NCI-H526 treated with DMSO at 0.1 percent for 48 hours (cell line): ENCODE measurements at regions not wholly inside any gene's neighbourhood (a gene's known extent, or its start where the extent isn't known, plus 50 kb on each side); places are given as distances from the start of the nearest gene placed in this dataset.
"Not testable (repeated sequence)": the region's sequence is repeated elsewhere in the genome, so short reads cannot be mapped to it uniquely, and the experiment has no call there.

ENCODE experiments used
- DNase-seq: peaks from one replicate; lab custom pipeline; 2025; lab: John Stamatoyannopoulos, UW

- no peak for DNase-seq
Measured at GRCh38 chr17:72366626-72367025, 245.8 kb downstream of the SOX9 start.

GRCh38 chr17:72368191-72368590 lies 247.4 kb downstream of the SOX9 start:
- DNase-seq = no peak

DNA sequence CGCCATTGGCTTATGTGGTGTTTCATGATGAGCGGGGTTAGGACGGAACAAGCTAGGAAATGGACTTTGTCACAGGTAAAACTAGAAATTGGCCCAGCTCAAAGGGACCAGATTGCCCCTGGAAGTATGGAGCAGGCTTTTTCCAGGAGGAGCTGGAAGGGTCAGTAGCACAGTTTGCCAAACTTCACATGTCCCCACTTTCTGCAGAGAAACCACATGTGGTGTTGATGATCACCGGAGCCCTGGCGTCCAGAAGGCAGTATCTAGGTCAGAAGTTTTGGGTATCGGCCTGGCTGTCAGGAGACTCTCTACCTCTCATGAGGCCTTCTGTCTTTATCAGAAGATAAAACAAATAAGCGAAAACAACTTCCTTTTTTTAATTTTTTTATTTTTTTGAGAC lies 248.5 kb downstream of the SOX9 start:
- no peak for DNase-seq

- no peak for DNase-seq
Measured at GRCh38 chr17:72370819-72371218, 250.0 kb downstream of the SOX9 start.

GRCh38 chr17:72372185-72372584 lies 251.4 kb downstream of the SOX9 start:
- DNase-seq = no peak

GRCh38 chr17:72373910-72374741 lies 253.3 kb downstream of the SOX9 start:
- no peak for DNase-seq

GRCh38 chr17:72376526-72377345 lies 255.9 kb downstream of the SOX9 start:
- DNase-seq = no peak

GRCh38 chr17:72378414-72379390 lies 257.9 kb downstream of the SOX9 start:
- DNase-seq = no peak

- no peak for DNase-seq
Measured at GRCh38 chr17:72379516-72379915, 258.7 kb downstream of the SOX9 start.

DNA sequence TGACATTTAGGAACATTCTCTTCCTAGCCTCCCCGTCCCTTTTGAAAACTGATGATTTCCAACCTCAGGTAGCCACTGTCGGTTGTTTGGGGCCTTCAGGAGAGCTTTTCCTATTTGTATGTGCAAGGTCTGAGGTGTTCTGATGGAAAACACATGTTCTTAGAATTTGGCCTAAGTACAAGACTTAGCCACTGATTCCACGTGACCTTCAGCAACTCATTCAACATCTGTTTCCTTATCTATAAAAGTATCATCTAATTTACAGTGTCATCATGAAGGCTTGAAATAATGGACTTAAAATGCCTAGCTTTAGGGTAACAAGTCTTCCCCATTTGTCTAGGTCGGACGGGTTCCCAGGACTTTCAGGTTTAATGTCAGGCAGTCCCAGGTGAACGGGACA lies 259.3 kb downstream of the SOX9 start:
- DNase-seq = no peak

DNA sequence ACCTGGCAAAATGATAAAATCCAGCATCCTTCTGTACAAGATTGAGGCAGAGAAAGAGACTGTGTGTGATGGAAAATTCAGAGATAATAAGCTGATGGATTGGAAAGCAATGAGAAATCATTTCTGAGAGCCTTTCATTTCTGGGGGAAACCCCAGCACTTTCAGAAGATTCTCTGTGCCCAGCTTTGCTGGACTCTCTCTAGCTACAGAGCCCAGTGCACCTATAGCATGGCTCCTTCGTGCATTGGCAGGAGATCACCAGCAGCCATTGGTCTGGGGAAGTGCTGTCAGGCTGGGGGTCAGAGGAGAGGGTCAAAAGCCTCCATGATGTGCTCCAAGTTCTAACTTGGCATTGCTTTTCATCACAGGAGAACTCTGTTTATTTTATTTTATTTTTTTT lies 259.9 kb downstream of the SOX9 start:
- no peak for DNase-seq

DNA sequence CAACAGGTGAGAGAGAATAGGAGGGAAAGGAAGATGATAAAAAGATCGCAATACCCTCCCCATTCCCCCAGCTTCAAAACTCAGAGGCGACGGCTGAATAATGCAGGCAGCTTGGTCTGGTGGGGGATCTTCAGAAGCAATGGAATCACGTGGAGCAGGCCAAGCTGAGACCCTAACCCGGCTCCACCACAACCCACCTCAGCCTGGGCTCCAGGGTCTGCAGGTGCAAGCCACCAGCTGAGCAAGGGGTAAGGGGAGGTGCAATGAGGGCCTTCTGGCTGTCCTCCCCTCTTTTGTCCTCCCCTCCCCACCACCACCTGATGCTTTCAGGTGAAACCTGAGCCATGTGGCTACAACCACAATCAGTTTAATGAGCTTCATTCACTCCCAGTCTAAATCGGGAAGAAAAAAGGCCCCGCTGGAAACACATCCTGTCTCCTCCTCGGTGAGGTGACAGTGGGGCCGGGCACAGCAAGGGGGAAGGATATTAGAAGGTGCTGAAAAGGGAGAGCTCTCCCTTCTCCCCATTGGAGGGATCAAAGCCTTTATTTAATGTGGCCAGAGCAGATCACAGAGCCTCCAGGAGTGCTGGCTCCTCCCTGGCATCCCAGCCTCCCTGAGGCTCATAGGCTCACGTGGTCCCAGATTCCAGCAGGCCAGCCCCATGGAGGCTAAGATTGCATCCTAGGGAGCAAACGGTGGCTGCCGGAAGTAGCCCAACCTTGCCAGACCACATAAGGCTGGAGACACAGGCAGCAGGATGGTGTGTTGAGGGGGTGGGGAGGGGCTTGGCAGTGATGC lies 261.0 kb downstream of the SOX9 start:
- DNase-seq = no peak

DNA sequence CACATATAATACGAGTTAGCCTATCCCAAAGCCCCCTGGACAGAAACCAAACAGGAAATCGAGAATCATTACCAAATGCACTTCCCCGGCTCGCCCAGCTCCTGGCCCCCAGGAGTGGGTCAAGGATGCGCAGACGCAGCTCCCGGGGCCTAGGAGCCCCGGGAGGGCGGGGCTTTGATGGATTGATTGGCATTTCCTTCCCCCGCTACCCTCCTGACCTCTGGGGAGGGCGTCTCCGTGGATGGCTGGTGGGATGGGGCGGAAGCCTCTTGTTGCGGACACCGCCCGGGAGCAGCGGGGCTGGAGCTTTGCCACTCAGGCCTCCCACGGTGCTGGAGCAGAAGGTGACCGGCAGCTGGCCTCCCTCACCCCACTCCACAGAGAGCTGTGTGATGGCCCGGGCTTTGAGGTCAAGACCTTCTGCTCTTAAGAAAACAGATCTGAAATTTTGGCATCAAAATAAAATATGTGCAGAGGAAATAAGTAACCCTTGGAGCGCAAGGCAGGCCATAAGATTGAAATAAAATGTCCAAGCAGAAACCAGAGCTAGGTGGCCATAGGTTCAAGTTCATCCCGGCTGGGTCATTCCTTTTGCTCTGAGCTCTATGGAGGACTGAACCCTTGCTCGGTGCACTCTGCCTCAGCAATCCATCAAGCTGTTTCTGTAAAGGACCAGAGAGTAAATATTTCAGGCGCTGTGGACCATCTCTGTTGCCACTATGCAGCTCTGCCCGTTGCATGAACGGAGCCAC lies 262.3 kb downstream of the SOX9 start:
- no peak for DNase-seq

- DNase-seq = no peak
Measured at GRCh38 chr17:72385475-72385874, 264.7 kb downstream of the SOX9 start.

GRCh38 chr17:72386173-72386572 lies 265.4 kb downstream of the SOX9 start:
- not testable (repeated sequence) for DNase-seq

GRCh38 chr17:72386619-72387237 lies 265.9 kb downstream of the SOX9 start:
- DNase-seq = no peak

DNA sequence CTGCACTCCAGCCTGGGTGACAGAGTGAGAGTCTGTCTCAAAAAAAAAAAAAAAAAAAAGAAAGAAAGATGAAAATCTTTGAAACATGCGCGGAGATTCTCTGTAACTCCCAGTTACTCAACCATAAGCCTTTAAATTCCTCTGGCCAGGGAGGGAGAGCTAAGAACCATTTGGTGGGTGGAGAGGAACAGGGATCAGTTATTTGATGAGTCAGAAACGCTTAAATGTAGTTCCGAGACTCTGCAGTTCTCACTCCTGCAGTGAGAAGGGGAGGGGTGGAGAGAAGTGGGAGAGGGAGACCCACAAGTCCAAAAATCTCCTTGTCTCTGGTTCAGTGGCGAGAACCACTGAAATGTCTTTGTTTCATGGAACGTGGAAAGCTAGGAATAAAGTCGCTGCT lies 266.7 kb downstream of the SOX9 start:
- no peak for DNase-seq

DNA sequence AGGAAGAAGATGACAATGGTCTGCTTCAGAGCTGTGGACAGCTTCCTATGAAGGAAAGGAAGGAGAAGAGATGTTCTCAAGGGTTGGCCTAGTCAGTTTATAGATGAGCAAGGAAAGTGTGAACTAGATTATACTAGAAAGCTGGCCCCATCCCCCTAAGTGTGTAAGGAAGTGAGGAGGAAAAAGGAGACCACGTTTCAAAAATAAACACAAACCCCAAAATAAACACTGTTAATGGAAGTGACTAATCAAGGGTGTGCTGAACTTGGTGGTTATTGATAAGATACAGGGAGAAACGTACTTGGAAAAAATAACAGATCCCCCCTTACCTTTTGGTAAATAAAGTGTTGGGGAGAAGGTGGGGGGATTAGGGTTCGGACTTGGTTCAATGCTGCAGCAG lies 267.1 kb downstream of the SOX9 start:
- no peak for DNase-seq

- DNase-seq = no peak
Measured at GRCh38 chr17:72388765-72389473, 268.1 kb downstream of the SOX9 start.
